Neural cell (in vitro differentiated cells): ENCODE measurements at regions not wholly inside any gene's neighbourhood (a gene's known extent, or its start where the extent isn't known, plus 50 kb on each side); places are given as distances from the start of the nearest gene placed in this dataset.

ENCODE experiments used
- CTCF ChIP-seq: fragments of 450-650 bp; IDR thresholded peaks from 2 replicates; pipeline ENCODE4 v1.5.1; 2014; ENCODE audit warnings: antibody characterized with exemption, mild to moderate bottlenecking, moderate library complexity; ENCODE audit not compliant: poor library complexity, severe bottlenecking
- EZH2 ChIP-seq: fragments of 200-600, 300-800 bp; shearing (Covaris generic), sonication (generic); IDR thresholded peaks from 2 replicates; pipeline ENCODE4 v1.6.1; 2014; ENCODE audit warnings: antibody characterized with exemption, low read length, borderline replicate concordance, mild to moderate bottlenecking; ENCODE audit not compliant: insufficient read depth, poor library complexity, severe bottlenecking
- POLR2AphosphoS5 ChIP-seq: IDR thresholded peaks from 2 replicates; pipeline ENCODE4 v1.6.1; 2012
- SMC3 ChIP-seq: fragments of 450-650 bp; conservative IDR thresholded peaks from 2 replicates; pipeline ENCODE4 v1.6.1; 2014; ENCODE audit warnings: antibody characterized with exemption, mild to moderate bottlenecking, moderate library complexity; ENCODE audit not compliant: poor library complexity

- no peak for TF ChIP-seq SMC3
- TF ChIP-seq EZH2 = no peak
- TF ChIP-seq POLR2AphosphoS5 = no peak
- no peak for TF ChIP-seq CTCF
Observed at GRCh38 chrX:131894995-131895394, 128.1 kb upstream of the STK26 start.
